22Rv1 (cell line): ENCODE measurements at regions not wholly inside any gene's neighbourhood (a gene's known extent, or its start where the extent isn't known, plus 50 kb on each side); places are given as distances from the start of the nearest gene placed in this dataset.

ENCODE experiments used
- ZFX ChIP-seq: fragments of 450-650 bp; IDR thresholded peaks from 2 replicates; pipeline ENCODE4 v1.6.1; 2017; ENCODE audit warnings: antibody characterized with exemption, borderline replicate concordance
- TF ChIP-seq, protein P1 (sequence below): fragments of 450-650 bp; IDR thresholded peaks from 2 replicates; pipeline ENCODE4 v1.5.1; 2017; ENCODE audit warnings: mild to moderate bottlenecking

DNA sequence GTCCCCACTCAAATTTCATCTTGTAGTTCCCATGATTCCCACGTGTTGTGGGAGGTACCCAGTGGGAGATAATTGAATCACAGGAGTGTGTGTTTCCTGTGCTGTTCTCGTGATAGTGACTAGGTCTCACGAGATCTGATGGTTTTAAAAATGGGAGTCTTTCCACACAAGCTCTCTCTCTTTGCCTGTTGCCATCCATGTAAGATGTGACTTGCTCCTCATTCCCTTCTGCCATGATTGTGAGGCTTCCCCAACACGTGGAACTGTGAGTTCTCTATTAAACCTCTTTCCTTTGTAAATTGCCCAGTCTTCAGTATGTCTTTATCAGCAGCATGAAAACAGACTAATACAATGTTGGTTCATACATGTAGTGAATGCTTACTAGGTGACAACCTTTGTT lies 163.2 kb upstream of the PALMD start:
- TF ChIP-seq, protein P1, sequence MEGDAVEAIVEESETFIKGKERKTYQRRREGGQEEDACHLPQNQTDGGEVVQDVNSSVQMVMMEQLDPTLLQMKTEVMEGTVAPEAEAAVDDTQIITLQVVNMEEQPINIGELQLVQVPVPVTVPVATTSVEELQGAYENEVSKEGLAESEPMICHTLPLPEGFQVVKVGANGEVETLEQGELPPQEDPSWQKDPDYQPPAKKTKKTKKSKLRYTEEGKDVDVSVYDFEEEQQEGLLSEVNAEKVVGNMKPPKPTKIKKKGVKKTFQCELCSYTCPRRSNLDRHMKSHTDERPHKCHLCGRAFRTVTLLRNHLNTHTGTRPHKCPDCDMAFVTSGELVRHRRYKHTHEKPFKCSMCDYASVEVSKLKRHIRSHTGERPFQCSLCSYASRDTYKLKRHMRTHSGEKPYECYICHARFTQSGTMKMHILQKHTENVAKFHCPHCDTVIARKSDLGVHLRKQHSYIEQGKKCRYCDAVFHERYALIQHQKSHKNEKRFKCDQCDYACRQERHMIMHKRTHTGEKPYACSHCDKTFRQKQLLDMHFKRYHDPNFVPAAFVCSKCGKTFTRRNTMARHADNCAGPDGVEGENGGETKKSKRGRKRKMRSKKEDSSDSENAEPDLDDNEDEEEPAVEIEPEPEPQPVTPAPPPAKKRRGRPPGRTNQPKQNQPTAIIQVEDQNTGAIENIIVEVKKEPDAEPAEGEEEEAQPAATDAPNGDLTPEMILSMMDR, result no peak
- TF ChIP-seq ZFX, result no peak
